Left lung (tissue), 4 donors: ENCODE measurements at regions not wholly inside any gene's neighbourhood (a gene's known extent, or its start where the extent isn't known, plus 50 kb on each side); places are given as distances from the start of the nearest gene placed in this dataset.

Experiments
- ATAC-seq: fragments of 200-7000 bp; cut with Tn5 transposase; one replicate; pipeline ENCODE4 v1.9.1; 2020; ENCODE audit warnings: moderate library complexity
- DNase-seq, 4 donors: peaks; one replicate each; pipeline ENCODE4 v3.0.0-alpha.2; 2013 to 2020
- H3K27ac ChIP-seq, 2 donors: fragments of 200-600 bp; sonication (generic) in 1 of 2; one replicate each; pipeline versions ENCODE4 v1.5.0 to v1.8.0; 2020 to 2021
- H3K27me3 ChIP-seq, 2 donors: fragments of 200-600 bp; sonication (generic) in 1 of 2; one replicate each; pipeline versions ENCODE4 v1.5.0 to v1.8.0; 2020 to 2021
- H3K36me3 ChIP-seq, 2 donors: fragments of 200-600 bp; sonication (generic) in 1 of 2; one replicate each; pipeline versions ENCODE4 v1.5.0 to v1.8.0; 2020 to 2021
- H3K4me1 ChIP-seq, 2 donors: fragments of 200-600 bp; one replicate each; pipeline ENCODE4 v1.8.0; 2021
- H3K4me3 ChIP-seq, 2 donors: fragments of 200-600 bp; sonication (generic) in 1 of 2; one replicate each; pipeline versions ENCODE4 v1.5.0 to v1.8.0; 2020 to 2021; ENCODE audit warnings: mild to moderate bottlenecking in 1 of 2
- H3K9me3 ChIP-seq, 2 donors: fragments of 200-600 bp; sonication (generic) in 1 of 2; one replicate each; pipeline versions ENCODE4 v1.5.0 to v1.8.0; 2020 to 2021
- intact Hi-C, 2 donors: fragments of 100-400 bp; cut with DNase I; formaldehyde crosslinking; loops; one replicate each; pipeline versions ENCODE4 v1.11.2 to v1.14.2; 2022
- TF ChIP-seq, protein P1 (sequence below), 2 donors: fragments of 200-600 bp; sonication (generic) in 1 of 2; IDR thresholded peaks; one replicate each; pipeline versions ENCODE4 v1.5.0 to v1.8.0; 2021; ENCODE audit warnings: antibody characterized with exemption in 2 of 2
- donor health status: DM: no; HTN: yes; CAD: no.
- donor health status: DM: no; HTN: no; CAD: no.

DNA sequence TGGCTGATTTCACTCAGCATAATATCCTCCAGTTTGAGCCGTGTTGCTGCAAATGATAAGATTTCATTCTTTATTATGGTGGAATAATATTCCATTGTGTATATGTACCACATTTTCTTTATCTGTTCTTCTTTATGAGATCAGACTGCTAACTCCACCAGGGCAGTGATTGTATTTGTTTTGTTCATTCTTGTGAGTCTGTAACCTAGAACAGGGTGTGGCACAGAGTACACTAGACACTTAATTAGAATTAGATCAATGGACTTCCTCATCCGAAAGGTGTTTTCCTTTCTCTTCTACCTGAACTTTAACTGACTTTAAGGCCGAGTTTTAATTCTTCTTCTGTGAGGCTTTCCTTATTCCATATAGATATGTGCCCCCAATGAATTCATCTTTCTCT lies 551.0 kb downstream of the SNAPC1 start:
- TF ChIP-seq, protein P1, sequence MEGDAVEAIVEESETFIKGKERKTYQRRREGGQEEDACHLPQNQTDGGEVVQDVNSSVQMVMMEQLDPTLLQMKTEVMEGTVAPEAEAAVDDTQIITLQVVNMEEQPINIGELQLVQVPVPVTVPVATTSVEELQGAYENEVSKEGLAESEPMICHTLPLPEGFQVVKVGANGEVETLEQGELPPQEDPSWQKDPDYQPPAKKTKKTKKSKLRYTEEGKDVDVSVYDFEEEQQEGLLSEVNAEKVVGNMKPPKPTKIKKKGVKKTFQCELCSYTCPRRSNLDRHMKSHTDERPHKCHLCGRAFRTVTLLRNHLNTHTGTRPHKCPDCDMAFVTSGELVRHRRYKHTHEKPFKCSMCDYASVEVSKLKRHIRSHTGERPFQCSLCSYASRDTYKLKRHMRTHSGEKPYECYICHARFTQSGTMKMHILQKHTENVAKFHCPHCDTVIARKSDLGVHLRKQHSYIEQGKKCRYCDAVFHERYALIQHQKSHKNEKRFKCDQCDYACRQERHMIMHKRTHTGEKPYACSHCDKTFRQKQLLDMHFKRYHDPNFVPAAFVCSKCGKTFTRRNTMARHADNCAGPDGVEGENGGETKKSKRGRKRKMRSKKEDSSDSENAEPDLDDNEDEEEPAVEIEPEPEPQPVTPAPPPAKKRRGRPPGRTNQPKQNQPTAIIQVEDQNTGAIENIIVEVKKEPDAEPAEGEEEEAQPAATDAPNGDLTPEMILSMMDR (IDR thresholded peaks at IDR 0.05) = no peak
- Histone ChIP-seq H3K4me3 (no peak overlapping the region), H3K9me3 (no peaks in the 10 kb centered on the region), H3K27me3 (no peaks in the 10 kb centered on the region), H3K27ac (no peak overlapping the region), H3K4me1 (no peaks in the 10 kb centered on the region), H3K36me3 (no peaks in the 10 kb centered on the region)
- DNase-seq = no peak
- ATAC-seq = no peak
- intact Hi-C loops = no loop called here

DNA sequence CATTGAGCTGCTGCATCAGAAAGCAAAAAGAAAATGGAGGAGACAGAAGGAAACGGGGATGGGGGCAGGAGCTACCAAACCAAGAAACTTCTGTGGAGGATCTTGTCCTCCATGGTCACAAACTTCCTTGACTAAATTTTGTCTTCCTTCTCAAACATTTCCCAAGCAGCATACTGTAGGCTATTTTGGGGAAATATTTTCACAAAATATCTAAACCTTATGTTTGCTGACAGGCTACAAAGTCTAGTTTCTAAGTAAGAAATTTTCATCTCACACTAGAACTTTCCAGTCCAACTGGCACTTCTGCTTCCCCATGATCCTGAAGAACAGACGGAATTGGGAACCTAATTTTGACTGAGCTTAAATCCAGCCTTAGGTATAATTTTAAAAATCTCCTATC lies 552.0 kb downstream of the SNAPC1 start:
- no peaks in the 10 kb centered on the region for H3K9me3 ChIP-seq
- ATAC-seq (no peak), DNase-seq (no peak)
- H3K27me3 ChIP-seq = no peaks in the 10 kb centered on the region
- no peaks in the 10 kb centered on the region for H3K4me1 ChIP-seq
- intact Hi-C loops = no loop called here
- H3K27ac ChIP-seq = no peak overlapping the region
- TF ChIP-seq, protein P1 (IDR thresholded peaks at IDR 0.05) = no peak
- H3K4me3 ChIP-seq = no peak overlapping the region
- no peaks in the 10 kb centered on the region for H3K36me3 ChIP-seq

DNA sequence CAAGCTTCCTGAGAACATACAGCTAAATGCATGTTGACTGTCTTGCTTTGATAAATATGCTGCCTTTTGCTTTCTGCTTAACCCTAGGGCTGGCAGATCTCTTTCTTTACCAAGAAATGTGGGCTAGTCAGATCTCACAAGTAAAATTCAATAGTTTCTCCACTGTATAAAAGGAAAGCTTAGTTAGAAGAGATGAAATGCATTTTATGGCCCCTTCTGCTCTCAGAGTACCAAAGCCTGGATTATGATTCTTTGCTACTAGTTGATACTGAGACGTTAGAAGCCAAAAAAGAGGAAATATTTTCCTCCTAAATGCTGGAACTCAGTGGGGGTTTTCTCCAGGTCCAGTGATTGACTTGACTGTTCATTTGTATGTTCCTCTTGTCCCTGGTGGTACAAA lies 552.7 kb downstream of the SNAPC1 start:
- H3K27me3 ChIP-seq = no peaks in the 10 kb centered on the region
- ATAC-seq (no peak), DNase-seq (no peak)
- no peaks in the 10 kb centered on the region for H3K4me1 ChIP-seq
- TF ChIP-seq, protein P1 (IDR thresholded peaks at IDR 0.05) = no peak
- H3K27ac ChIP-seq = no peak overlapping the region
- H3K36me3 ChIP-seq = no peaks in the 10 kb centered on the region
- intact Hi-C loops = no loop called here
- H3K9me3 ChIP-seq = no peaks in the 10 kb centered on the region
- no peak overlapping the region for H3K4me3 ChIP-seq

DNA sequence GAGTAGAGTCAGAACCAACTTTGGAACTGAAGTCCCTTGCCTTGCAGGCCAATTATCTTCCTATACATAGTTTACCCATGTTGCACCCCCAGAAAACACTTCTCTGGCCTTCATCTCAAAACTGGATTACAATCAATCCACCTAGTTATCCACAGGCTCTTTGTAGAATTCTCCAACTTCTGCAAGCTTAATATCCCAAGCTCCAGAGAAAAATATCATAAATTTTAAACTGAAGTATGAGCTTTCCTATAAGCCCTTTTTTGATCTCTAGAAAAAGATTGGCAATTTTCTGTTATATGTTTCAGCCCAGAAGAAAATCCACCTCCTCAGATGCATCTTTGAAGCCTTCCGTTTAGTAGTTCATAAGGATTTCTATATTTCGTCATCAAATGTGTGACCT lies 553.4 kb downstream of the SNAPC1 start:
- Histone ChIP-seq H3K9me3 (no peaks in the 10 kb centered on the region), H3K4me3 (no peak overlapping the region), H3K4me1 (no peaks in the 10 kb centered on the region), H3K27me3 (no peaks in the 10 kb centered on the region), H3K36me3 (no peaks in the 10 kb centered on the region), H3K27ac (no peak overlapping the region)
- intact Hi-C loops = no loop called here
- TF ChIP-seq, protein P1 (IDR thresholded peaks at IDR 0.05) = no peak
- ATAC-seq (no peak), DNase-seq (no peak)

DNA sequence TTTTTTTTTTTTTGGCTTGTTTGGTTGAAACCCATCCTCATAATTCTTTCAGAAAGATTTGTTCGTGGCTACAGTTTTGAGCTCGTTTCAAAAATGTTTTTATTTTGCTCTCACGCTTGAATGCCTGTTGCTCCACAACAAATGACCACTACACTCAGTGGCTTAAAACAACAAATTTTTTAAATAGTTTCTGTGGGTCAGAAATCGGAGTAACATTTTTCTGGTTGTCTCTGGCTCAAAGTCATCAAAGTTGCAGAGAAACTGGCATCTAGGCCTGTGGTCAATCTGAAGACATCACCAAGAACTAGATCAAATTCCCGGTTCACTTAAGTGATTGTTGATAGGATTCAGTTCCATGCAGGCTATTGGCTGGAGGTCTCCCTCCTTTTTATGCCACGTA lies 560.0 kb downstream of the SNAPC1 start:
- DNase-seq = no peak
- Histone ChIP-seq H3K27me3 (no peaks in the 10 kb centered on the region), H3K27ac (no peak overlapping the region), H3K4me3 (no peak overlapping the region), H3K4me1 (no peaks in the 10 kb centered on the region), H3K36me3 (no peaks in the 10 kb centered on the region), H3K9me3 (peaks cover 0 to 9% of the 10 kb centered on the region in 2 donors)
- intact Hi-C loops = no loop called here
- TF ChIP-seq, protein P1 (IDR thresholded peaks at IDR 0.05) = no peak
- no peak for ATAC-seq
